Dermis blood vessel endothelial cell (primary cell): ENCODE measurements at regions not wholly inside any gene's neighbourhood (a gene's known extent, or its start where the extent isn't known, plus 50 kb on each side); places are given as distances from the start of the nearest gene placed in this dataset.
A peak's percentile ranks its signal among the peaks of the same experiment; 100 is the strongest.
"Not testable (repeated sequence)": the region's sequence is repeated elsewhere in the genome, so short reads cannot be mapped to it uniquely, and the experiment has no call there.

Experiments
- DNase-seq: peaks from one replicate; pipeline ENCODE4 v3.0.0; 2010

DNA sequence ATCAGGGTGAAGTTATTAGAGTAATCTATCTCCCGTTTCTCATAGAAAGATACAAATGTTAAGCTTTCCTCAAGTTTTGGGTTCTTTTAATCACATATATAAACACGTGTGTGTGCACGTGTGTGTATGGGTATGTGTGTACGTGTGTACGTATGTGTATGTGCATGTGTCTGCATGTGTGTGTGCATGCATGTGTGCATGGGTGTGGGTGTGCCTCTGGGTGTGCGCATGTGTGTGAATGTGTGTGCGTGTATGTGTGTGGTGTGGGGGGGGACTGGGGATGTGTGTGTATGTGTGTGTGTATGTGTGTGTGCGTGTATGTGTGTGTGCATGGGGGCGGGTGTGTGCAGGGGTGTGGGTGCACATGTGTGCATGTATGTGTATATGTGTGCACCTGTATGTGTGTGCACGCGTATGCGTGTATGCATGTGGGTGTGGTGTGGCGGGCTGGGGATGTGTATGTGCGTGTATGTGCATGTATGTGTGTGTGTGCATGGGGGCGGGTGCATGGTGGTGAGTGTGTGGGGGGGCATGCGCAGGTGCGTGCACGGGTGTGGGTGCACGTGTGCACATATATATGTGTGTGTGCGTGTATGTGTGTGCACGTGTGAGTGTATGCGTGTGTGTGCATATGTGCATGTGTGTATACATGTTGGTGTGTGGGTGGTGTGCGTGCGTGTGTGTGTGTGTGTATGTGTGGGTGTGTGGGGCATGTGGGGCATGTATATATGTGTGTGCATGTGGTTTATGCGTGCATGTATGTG, 304.0 kb downstream of the MBD2 start:
- no peak for DNase-seq

GRCh38 chr18:53918091-53918490, 306.4 kb downstream of the MBD2 start:
- no peak for DNase-seq

- DNase-seq: no peak
These were observed 313.3 kb downstream of the MBD2 start for GRCh38 chr18:53911200-53911599.

DNA sequence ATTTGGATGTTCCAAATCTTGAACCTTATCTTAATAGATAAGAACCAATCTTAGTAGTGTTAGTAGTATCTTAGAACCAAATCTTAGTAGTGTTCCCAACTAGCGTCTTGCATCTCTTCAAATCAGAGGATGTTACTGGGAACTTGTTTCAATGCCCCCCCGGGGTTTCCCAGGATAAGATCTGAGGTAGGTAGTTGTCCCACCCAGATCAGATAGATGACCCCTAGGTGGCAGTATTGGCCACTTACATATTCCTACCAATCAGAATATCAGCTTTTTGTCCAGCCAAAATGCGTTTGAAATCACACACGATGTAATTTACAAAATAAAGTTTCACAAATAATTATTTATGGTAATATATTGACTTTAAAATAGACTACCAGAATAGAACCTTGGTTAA, 314.8 kb downstream of the MBD2 start:
- DNase-seq: peak; percentile 36

DNA sequence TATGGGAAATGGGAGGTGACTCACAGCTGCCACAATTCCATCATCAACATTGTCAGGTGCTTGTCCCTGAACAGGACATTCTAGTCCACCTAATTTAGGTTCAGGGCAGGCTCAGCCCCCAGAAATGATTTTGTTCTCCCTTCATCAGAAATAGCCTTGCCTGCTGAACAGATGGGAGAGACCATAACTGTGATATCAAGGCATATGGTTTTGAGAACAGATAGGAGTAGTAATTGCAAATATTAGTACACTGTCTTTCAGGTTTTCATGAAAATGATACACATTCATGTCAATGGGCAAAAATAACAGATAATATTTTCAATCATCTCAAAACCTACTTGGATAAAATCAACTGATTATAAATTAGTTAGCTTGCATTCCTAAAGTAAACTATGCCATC, 316.5 kb downstream of the MBD2 start:
- DNase-seq: no peak

DNA sequence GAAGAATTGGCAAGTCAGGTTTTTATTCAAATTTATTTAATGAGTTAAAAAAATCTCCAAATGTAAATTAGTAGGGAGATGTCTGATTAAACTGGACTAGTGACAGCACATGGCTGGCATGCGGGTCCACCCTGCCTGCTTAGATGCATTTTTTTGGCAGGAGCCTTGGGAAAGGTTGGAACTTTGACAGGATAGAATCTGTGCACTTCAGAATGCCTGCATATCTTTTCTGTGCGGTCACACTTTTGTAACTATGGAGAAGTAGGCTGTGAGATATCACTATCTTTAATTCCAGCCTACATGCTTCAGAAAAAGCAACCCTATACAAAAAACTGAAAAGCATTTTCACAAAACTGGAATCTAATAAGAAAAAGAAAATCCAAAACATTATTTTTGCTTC, 317.8 kb downstream of the MBD2 start:
- no peak for DNase-seq

GRCh38 chr18:53894675-53895442, 329.6 kb downstream of the MBD2 start:
- no peak for DNase-seq

DNA sequence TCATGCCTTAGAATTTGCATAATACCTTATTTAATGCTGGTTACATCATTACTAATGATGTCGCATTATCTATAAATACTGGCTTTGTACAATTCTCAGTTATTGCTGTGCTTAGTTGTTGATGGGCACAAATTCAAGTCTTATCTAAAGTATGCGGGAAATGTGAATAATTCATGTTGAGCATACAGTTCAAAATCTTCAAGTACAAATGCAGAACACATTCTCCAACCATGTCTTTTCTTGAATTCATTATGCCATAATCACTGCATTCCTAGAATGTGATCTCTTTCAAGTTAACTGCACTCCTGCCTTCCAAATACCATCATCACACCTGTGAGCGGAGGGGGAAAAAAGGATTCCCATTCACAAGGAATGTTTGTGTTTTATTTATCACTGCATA, 337.0 kb downstream of the MBD2 start:
- no peak for DNase-seq

GRCh38 chr18:53886058-53886457, 338.4 kb downstream of the MBD2 start:
- DNase-seq: no peak

DNA sequence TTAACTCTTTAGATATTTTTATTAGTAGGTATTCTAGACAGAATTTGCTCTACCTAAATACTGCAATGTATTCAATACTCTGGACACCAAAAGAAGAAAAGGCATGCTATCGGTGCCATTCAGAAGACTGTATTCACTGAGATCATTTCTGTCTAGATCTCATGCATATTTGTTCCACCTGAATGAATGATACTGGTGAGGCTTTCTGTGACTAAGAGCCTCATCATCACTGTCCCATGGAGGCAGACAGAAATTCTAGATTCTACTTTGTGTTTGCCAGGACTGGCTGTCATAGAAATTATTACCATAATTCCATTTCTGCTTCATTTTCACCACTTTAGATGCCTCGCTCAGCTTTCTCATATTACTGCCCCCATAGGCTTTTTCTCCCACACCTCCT, 340.7 kb downstream of the MBD2 start:
- no peak for DNase-seq

GRCh38 chr18:53874103-53874502, 350.4 kb downstream of the MBD2 start:
- no peak for DNase-seq

- DNase-seq: no peak
These were observed 359.7 kb downstream of the MBD2 start for GRCh38 chr18:53864770-53865169.

DNA sequence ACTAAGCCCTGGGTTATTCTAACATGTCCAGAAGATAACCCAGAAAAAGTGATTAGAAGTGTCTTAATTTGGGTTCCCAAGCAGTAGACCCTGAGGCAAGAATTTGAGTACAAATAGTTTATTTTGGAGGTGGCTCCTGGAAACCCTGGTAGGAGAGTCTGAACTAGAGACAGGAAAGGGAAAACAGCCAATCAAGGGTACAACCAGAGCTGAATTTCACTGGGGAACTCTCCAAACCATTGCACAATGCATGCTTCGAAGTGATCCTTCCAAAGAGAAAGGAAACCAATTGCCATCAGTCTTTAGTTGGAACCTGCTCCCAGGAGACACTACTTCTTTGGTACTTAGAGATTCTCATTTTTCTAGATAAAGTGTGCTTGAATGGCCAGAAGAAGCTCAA, 361.5 kb downstream of the MBD2 start:
- DNase-seq: no peak

GRCh38 chr18:53861185-53861584, 363.3 kb downstream of the MBD2 start:
- no peak for DNase-seq

- no peak for DNase-seq
These were observed 364.7 kb downstream of the MBD2 start for GRCh38 chr18:53859764-53860163.

GRCh38 chr18:53850902-53851301, 373.6 kb downstream of the MBD2 start:
- no peak for DNase-seq

GRCh38 chr18:53843763-53844162, 380.7 kb downstream of the MBD2 start:
- DNase-seq: no peak

DNA sequence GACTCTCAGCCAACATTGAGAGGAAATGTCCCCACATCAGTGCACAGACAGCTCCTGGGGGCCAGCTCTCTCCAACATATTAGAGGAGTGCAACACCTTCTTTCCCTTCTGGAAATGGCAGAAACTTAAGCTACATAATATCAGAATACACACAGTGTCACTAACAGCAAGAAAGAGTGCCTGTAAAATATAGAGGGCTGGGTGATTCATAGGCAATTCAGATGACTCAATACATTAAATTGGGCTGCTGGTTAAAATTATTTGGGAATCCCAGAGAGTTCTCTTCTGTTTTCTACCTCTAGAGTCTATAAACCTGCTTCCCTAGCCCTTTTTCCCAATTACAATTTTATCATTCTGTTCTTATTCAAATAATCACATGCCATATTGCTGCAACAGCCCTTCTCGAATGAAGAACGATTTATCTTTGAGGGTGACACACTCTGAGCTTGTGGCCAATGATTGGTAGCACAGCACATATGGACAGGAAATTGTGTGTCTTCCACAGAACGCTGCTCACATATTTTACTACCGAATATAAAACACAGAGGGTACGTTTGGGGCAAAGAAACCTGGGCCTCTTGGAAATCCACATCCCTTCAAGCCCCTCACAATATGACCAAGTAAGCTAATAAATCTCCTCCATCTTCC, 381.2 kb downstream of the MBD2 start:
- DNase-seq: no peak

DNA sequence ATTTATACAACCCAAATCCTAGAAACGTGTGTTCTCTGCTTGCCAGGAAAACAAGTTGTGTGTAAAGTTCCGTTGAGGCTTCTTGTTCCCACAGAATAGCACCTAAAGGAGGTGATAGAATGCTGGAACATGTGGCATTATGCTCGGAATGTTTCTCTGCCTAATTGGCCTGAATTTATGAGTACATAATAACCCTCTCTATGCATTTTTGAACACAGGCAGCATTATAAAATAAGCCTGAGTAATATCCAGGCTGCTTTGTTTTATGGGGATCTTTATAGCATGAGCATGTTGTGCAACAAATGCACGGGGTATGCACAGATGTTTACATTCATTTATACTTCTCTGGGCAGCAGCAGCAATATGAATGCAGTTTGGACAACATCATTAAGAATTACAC, 385.7 kb downstream of the MBD2 start:
- no peak for DNase-seq

- DNase-seq: not testable (repeated sequence)
These were observed 403.3 kb downstream of the MBD2 start for GRCh38 chr18:53821141-53821540.

DNA sequence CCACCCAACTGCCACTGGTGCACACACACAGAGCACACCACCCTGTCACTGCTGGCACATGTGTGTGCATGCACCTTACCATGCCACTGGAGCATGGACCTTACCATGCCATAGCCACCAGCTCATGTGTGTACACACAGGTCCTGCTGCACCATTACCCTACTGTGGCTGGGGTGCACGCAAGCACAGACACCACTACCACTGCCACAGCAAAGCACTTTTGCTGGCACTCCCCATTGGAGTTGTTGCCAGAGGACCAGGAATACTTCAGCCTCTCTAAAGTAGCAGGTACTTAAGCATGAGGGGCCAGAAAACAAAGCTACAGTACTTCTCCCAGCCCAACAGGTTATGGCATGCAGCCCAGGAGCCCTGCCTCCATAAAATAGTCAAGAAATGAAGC, 404.8 kb downstream of the MBD2 start:
- no peak for DNase-seq

GRCh38 chr18:53819174-53819573, 405.3 kb downstream of the MBD2 start:
- DNase-seq: no peak

DNA sequence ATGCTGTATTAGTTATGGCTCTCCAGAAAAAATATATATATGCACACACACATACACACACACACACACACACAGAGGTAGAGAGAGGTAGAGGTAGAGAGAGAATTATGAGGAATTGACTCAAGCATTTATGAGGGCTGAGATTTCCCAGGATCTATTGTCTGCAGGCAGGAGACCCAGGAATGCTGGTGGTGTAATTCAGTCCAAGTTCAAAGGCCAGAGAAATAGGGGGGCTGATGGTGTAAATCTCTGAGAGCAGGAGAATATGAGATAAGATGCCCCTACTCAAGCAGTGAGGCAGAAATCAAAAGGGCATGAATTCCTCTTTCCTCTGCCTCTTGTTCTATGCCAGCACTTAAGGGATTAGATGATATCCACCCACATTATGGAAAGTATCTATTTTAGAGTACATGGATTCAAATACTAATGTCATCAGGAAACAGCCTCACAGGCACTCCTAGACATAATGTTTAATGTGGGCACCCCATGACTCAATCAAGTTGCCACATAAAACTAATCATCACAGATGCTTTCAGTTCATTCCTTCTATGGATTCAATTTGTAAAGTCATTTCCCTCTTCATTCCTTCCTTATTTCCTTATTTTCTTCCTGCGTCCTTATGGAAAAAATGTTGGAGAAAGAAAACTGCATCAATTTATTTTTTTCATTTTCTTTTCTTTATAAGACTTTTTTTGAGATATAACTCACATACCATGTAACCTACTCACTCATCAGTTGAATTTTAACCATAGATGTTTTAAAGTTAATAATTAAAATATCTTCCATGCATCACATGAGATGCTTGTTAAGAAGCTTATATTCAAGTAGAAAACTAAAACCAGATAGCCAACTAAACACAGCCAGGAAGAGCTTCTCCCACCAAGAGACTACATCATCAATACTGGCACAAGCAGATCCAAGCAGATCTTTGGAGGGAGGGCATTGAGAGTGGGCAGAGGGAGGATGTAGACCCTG, 406.2 kb downstream of the MBD2 start:
- DNase-seq: no peak
